HG03354 (cell line): ENCODE measurements at regions not wholly inside any gene's neighbourhood (a gene's known extent, or its start where the extent isn't known, plus 50 kb on each side); places are given as distances from the start of the nearest gene placed in this dataset.
A peak's percentile ranks its signal among the peaks of the same experiment; 100 is the strongest.

Experiments used
- ATAC-seq: cut with Tn5 transposase; IDR thresholded peaks from one replicate; pipeline ENCODE4 v1.9.1; 2021; ENCODE audit warnings: mild to moderate bottlenecking; ENCODE audit not compliant: unreplicated experiment, poor library complexity, severe bottlenecking

- no peak for ATAC-seq
These were observed 133.5 kb upstream of the ZNF236 start for GRCh38 chr18:76688724-76689472.

GRCh38 chr18:76687304-76687962, 134.9 kb upstream of the ZNF236 start:
- ATAC-seq, result peak; percentile 63

- peak; percentile 71 for ATAC-seq
These were observed 135.6 kb upstream of the ZNF236 start for GRCh38 chr18:76686737-76687231.

GRCh38 chr18:76685860-76686259, 136.5 kb upstream of the ZNF236 start:
- ATAC-seq, result no peak

- no peak for ATAC-seq
These were observed 137.0 kb upstream of the ZNF236 start for GRCh38 chr18:76685402-76685801.

GRCh38 chr18:76684265-76684664, 138.1 kb upstream of the ZNF236 start:
- no peak for ATAC-seq

GRCh38 chr18:76679945-76680344, 142.4 kb upstream of the ZNF236 start:
- ATAC-seq, result no peak

GRCh38 chr18:76679259-76679658, 143.1 kb upstream of the ZNF236 start:
- ATAC-seq, result no peak

GRCh38 chr18:76678248-76678647, 144.1 kb upstream of the ZNF236 start:
- no peak for ATAC-seq

GRCh38 chr18:76674596-76674995, 147.8 kb upstream of the ZNF236 start:
- ATAC-seq, result no peak

- ATAC-seq, result no peak
These were observed 148.8 kb upstream of the ZNF236 start for GRCh38 chr18:76673281-76674185.

GRCh38 chr18:76672627-76673026, 149.7 kb upstream of the ZNF236 start:
- ATAC-seq, result no peak

- ATAC-seq, result no peak
These were observed 151.6 kb upstream of the ZNF236 start for GRCh38 chr18:76670564-76671288.

GRCh38 chr18:76668546-76668945, 153.8 kb upstream of the ZNF236 start:
- ATAC-seq, result no peak

GRCh38 chr18:76668119-76668518, 154.2 kb upstream of the ZNF236 start:
- ATAC-seq, result no peak

- no peak for ATAC-seq
These were observed 154.8 kb upstream of the ZNF236 start for GRCh38 chr18:76667603-76668002.

GRCh38 chr18:76662626-76663025, 159.7 kb upstream of the ZNF236 start:
- ATAC-seq, result no peak

- no peak for ATAC-seq
These were observed 161.7 kb upstream of the ZNF236 start for GRCh38 chr18:76660571-76661192.

- peak; percentile 74 for ATAC-seq
These were observed 163.6 kb upstream of the ZNF516 start for GRCh38 chr18:76658627-76659026.
